WTC11 (cell line): ENCODE measurements at regions not wholly inside any gene's neighbourhood (a gene's known extent, or its start where the extent isn't known, plus 50 kb on each side); places are given as distances from the start of the nearest gene placed in this dataset.

Experiments
- ATAC-seq: fragments of 200-7000 bp; cut with Tn5 transposase; 2 replicates; pipeline ENCODE4 v1.10.0; 2021; ENCODE audit warnings: mild to moderate bottlenecking, moderate library complexity
- CTCF ChIA-PET: fragments of 300-600 bp; sonication (Branson Sonifier 250); formaldehyde crosslinking; loops from one replicate; lab custom pipeline; 2021; ENCODE audit warnings: antibody characterized with exemption; lab: Charles Lee
- POLR2A ChIA-PET: fragments of 350-600 bp; sonication (Branson Sonifier 250); formaldehyde crosslinking; loops from one replicate; lab custom pipeline; 2021; ENCODE audit warnings: antibody characterized with exemption; lab: Charles Lee
- DNase-seq: peaks from one replicate; pipeline ENCODE4 v3.0.0; 2021; ENCODE audit warnings: low spot score
- H3K27ac Mint-ChIP-seq: 2 replicates; pipeline ENCODE4 v1.8.0; 2021; ENCODE audit warnings: mixed read lengths
- H3K27me3 Mint-ChIP-seq: 2 replicates; pipeline ENCODE4 v1.8.0; 2021; ENCODE audit warnings: low read depth, mild to moderate bottlenecking, moderate library complexity, mixed read lengths
- H3K36me3 Mint-ChIP-seq: 2 replicates; pipeline ENCODE4 v1.8.0; 2021; ENCODE audit warnings: mixed read lengths
- H3K4me1 Mint-ChIP-seq: 2 replicates; pipeline ENCODE4 v1.8.0; 2022; ENCODE audit warnings: mixed read lengths
- H3K4me3 Mint-ChIP-seq: 2 replicates; pipeline ENCODE4 v1.8.0; 2021; ENCODE audit warnings: mild to moderate bottlenecking, moderate library complexity, mixed read lengths
- H3K9me3 Mint-ChIP-seq: 2 replicates; pipeline ENCODE4 v1.8.0; 2021; ENCODE audit warnings: mixed read lengths
- ATF2 ChIP-seq: sonication (generic); formaldehyde crosslinking; IDR thresholded peaks from 2 replicates; pipeline ENCODE4 v1.8.1; 2022; ENCODE audit warnings: low read depth, missing genetic modification reagents, borderline replicate concordance
- ATF6 ChIP-seq: sonication (generic); formaldehyde crosslinking; IDR thresholded peaks from 2 replicates; pipeline ENCODE4 v1.8.1; 2023; ENCODE audit warnings: mild to moderate bottlenecking, missing genetic modification reagents
- CREB1 ChIP-seq: sonication (generic); formaldehyde crosslinking; IDR thresholded peaks from 2 replicates; pipeline ENCODE4 v1.8.0; 2023; ENCODE audit warnings: mild to moderate bottlenecking, missing genetic modification reagents
- ELF4 ChIP-seq: sonication (generic); formaldehyde crosslinking; IDR thresholded peaks from 2 replicates; pipeline ENCODE4 v1.8.1; 2022; ENCODE audit warnings: low read depth, mild to moderate bottlenecking, moderate library complexity, missing genetic modification reagents
- ESRRA ChIP-seq: sonication (generic); formaldehyde crosslinking; IDR thresholded peaks from 2 replicates; pipeline ENCODE4 v1.8.1; 2022; ENCODE audit warnings: mild to moderate bottlenecking, missing genetic modification reagents, borderline replicate concordance
- FOXJ3 ChIP-seq: sonication (generic); formaldehyde crosslinking; IDR thresholded peaks from 2 replicates; pipeline ENCODE4 v1.9.0; 2021; ENCODE audit warnings: missing genetic modification reagents, mild to moderate bottlenecking, borderline replicate concordance
- FOXK1 ChIP-seq: sonication (generic); formaldehyde crosslinking; IDR thresholded peaks from 2 replicates; pipeline ENCODE4 v1.8.0; 2022; ENCODE audit warnings: mild to moderate bottlenecking, moderate library complexity, missing genetic modification reagents
- HMGA2 ChIP-seq: fragments of 250-450 bp; sonication (Bioruptor Pico); IDR thresholded peaks from 2 replicates; pipeline ENCODE4 v1.4.0; 2021; ENCODE audit warnings: mild to moderate bottlenecking, moderate library complexity
- HMGXB4 ChIP-seq: sonication (generic); formaldehyde crosslinking; IDR thresholded peaks from 2 replicates; pipeline ENCODE4 v1.8.1; 2023; ENCODE audit warnings: mild to moderate bottlenecking, moderate library complexity, missing genetic modification reagents
- IRF2 ChIP-seq: sonication (generic); formaldehyde crosslinking; IDR thresholded peaks from 2 replicates; pipeline ENCODE4 v1.8.0; 2022; ENCODE audit warnings: low read depth, missing genetic modification reagents, borderline replicate concordance
- MLX ChIP-seq: sonication (generic); formaldehyde crosslinking; IDR thresholded peaks from 2 replicates; pipeline ENCODE4 v1.8.1; 2023; ENCODE audit warnings: mild to moderate bottlenecking, missing genetic modification reagents, moderate library complexity
- NFATC4 ChIP-seq: fragments of 250-450 bp; sonication (Bioruptor Pico); IDR thresholded peaks from 2 replicates; pipeline ENCODE4 v1.9.0; 2021; ENCODE audit warnings: mild to moderate bottlenecking
- NR2C2 ChIP-seq: sonication (generic); formaldehyde crosslinking; IDR thresholded peaks from 2 replicates; pipeline ENCODE4 v1.8.0; 2022; ENCODE audit warnings: mild to moderate bottlenecking, missing genetic modification reagents
- OVOL2 ChIP-seq: fragments of 250-450 bp; sonication (Bioruptor Pico); IDR thresholded peaks from 2 replicates; pipeline ENCODE4 v1.9.0; 2021; ENCODE audit warnings: mild to moderate bottlenecking, borderline replicate concordance
- TEAD1 ChIP-seq: sonication (generic); formaldehyde crosslinking; IDR thresholded peaks from 2 replicates; pipeline ENCODE4 v1.8.0; 2022; ENCODE audit warnings: mild to moderate bottlenecking, missing genetic modification reagents
- ZBTB21 ChIP-seq: sonication (generic); formaldehyde crosslinking; IDR thresholded peaks from 2 replicates; pipeline ENCODE4 v1.8.1; 2023; ENCODE audit warnings: mild to moderate bottlenecking, missing genetic modification reagents, borderline replicate concordance
- ZBTB43 ChIP-seq: sonication (generic); formaldehyde crosslinking; IDR thresholded peaks from 2 replicates; pipeline ENCODE4 v1.8.1; 2023; ENCODE audit warnings: mild to moderate bottlenecking, missing genetic modification reagents
- ZNF138 ChIP-seq: sonication (generic); formaldehyde crosslinking; conservative IDR thresholded peaks from 2 replicates; pipeline ENCODE4 v1.8.1; 2022; ENCODE audit warnings: mild to moderate bottlenecking, moderate library complexity, missing genetic modification reagents
- ZNF532 ChIP-seq: fragments of 250-450 bp; sonication (Bioruptor Pico); IDR thresholded peaks from 2 replicates; pipeline ENCODE4 v1.9.0; 2021; ENCODE audit warnings: mild to moderate bottlenecking, borderline replicate concordance

GRCh38 chr11:70756756-70757155 is 358.4 kb downstream of the CTTN start:
- DNase-seq: no peak

More at GRCh38 chr11:70756756-70757155, 358.4 kb downstream of the CTTN start:
- H3K9me3 Mint-ChIP-seq: peaks cover 20% of the 10 kb centered on the region
- H3K27ac Mint-ChIP-seq: no peak overlapping the region
- no peaks in the 10 kb centered on the region for H3K27me3 Mint-ChIP-seq
- no peak overlapping the region for H3K4me3 Mint-ChIP-seq
- ChIA-PET CTCF (interaction anchor here (0.9 to 1.8 kb wide), 8 partner anchors 12 to 296 kb away, joined by 3 to 14 read pairs (median 5); no protein-coding TSS in a partner anchor), POLR2A (no interaction called here)
- no peak for ATAC-seq
- H3K36me3 Mint-ChIP-seq: peaks cover 13% of the 10 kb centered on the region
- TF ChIP-seq ESRRA (no peak), TEAD1 (CRISPR knock-in tag) (no peak), MLX (CRISPR knock-in tag) (no peak), ZNF138 (CRISPR knock-in tag) (no peak), NFATC4 (CRISPR knock-in tag) (no peak), IRF2 (no peak), ATF2 (CRISPR knock-in tag) (no peak), ATF6 (CRISPR knock-in tag) (no peak), FOXJ3 (CRISPR knock-in tag) (no peak), ELF4 (CRISPR knock-in tag) (no peak), ZNF532 (CRISPR knock-in tag) (no peak), NR2C2 (CRISPR knock-in tag) (no peak), HMGXB4 (CRISPR knock-in tag) (no peak), CREB1 (CRISPR knock-in tag) (no peak), HMGA2 (no peak), ZBTB21 (CRISPR knock-in tag) (no peak), FOXK1 (no peak), ZBTB43 (CRISPR knock-in tag) (no peak), OVOL2 (CRISPR knock-in tag) (no peak)
- peaks cover 20% of the 10 kb centered on the region for H3K4me1 Mint-ChIP-seq
